Fibroblast of pulmonary artery (primary cell): ENCODE measurements at regions not wholly inside any gene's neighbourhood (a gene's known extent, or its start where the extent isn't known, plus 50 kb on each side); places are given as distances from the start of the nearest gene placed in this dataset.

ENCODE experiments used
- DNase-seq: peaks from one replicate; pipeline ENCODE4 v3.0.0-alpha.2; 2010; ENCODE audit warnings: low read depth
- H3K4me3 ChIP-seq: replicated peaks from 2 replicates; pipeline ENCODE4 v1.5.1; 2011; ENCODE audit warnings: low read depth, mild to moderate bottlenecking, control low read depth, low read length, moderate library complexity
- TF ChIP-seq, protein P1 (sequence below): IDR thresholded peaks from 2 replicates; pipeline ENCODE4 v1.5.1; 2011; ENCODE audit warnings: mild to moderate bottlenecking, control low read depth, low read length, inconsistent platforms; ENCODE audit errors: missing control alignments

DNA sequence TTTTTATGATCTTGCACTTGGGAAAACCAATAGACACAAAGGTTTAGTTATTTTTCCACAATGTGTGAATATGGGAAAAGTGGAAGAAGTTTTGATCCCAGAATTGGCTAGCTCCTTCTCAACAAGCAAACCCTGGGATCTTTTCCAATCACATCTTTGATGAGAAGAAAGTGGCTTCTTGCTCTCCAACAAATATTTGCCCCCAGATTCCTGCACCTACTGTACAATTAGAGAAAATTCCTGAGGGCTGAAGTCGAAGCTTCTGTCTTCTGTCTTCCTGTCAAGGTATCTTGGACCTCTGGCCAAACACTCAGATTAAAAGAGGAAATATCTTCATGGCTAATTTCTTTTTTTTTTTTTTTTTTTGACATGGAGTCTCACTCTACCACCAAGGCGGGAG is 113.1 kb upstream of the SLC45A1 start:
- no peak overlapping the region for H3K4me3 ChIP-seq
- TF ChIP-seq, protein P1, sequence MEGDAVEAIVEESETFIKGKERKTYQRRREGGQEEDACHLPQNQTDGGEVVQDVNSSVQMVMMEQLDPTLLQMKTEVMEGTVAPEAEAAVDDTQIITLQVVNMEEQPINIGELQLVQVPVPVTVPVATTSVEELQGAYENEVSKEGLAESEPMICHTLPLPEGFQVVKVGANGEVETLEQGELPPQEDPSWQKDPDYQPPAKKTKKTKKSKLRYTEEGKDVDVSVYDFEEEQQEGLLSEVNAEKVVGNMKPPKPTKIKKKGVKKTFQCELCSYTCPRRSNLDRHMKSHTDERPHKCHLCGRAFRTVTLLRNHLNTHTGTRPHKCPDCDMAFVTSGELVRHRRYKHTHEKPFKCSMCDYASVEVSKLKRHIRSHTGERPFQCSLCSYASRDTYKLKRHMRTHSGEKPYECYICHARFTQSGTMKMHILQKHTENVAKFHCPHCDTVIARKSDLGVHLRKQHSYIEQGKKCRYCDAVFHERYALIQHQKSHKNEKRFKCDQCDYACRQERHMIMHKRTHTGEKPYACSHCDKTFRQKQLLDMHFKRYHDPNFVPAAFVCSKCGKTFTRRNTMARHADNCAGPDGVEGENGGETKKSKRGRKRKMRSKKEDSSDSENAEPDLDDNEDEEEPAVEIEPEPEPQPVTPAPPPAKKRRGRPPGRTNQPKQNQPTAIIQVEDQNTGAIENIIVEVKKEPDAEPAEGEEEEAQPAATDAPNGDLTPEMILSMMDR = no peak
- DNase-seq = peak; percentile 42

DNA sequence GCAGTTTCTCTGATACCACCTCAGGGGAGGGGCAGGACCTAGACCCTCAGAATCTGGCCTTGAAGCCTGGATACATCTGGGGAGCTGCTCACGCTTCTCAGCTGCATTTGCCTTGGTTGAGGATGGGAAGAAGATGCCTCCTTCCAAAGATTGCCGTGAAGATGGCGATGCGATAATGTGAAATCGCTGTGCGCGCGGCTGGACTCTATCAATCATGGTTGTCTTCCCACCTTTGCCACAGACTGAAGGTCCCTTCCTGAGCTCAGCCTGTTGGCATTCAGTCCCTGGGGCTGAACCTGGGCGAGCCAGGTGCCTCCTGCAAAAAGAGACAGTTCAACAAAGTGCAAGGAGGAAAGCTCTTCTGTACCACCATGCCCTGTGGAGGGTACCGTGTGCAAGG is 114.4 kb upstream of the SLC45A1 start:
- no peak overlapping the region for H3K4me3 ChIP-seq
- TF ChIP-seq, protein P1 = no peak
- DNase-seq = no peak

DNA sequence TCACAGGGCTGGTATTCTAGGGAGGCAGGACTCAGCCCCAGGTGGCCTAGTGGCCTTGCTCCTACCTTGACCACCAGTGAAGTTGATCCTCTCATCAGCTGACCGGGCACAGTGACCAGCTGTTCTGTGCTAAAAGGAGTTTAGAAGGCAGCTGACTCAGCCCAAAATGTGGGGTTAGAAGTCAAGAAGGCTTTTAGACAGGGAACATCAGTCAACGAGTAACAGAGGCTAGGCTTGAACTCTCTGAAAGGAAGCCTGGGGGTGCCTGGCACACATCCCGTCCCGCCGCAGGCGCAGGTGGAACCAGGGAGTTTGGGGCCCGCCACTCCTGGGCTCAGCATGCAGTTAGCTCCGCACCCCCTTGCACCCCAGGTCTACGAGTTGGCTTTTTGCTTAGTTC is 114.9 kb upstream of the SLC45A1 start:
- DNase-seq = no peak
- no peak overlapping the region for H3K4me3 ChIP-seq
- TF ChIP-seq, protein P1 = no peak

DNA sequence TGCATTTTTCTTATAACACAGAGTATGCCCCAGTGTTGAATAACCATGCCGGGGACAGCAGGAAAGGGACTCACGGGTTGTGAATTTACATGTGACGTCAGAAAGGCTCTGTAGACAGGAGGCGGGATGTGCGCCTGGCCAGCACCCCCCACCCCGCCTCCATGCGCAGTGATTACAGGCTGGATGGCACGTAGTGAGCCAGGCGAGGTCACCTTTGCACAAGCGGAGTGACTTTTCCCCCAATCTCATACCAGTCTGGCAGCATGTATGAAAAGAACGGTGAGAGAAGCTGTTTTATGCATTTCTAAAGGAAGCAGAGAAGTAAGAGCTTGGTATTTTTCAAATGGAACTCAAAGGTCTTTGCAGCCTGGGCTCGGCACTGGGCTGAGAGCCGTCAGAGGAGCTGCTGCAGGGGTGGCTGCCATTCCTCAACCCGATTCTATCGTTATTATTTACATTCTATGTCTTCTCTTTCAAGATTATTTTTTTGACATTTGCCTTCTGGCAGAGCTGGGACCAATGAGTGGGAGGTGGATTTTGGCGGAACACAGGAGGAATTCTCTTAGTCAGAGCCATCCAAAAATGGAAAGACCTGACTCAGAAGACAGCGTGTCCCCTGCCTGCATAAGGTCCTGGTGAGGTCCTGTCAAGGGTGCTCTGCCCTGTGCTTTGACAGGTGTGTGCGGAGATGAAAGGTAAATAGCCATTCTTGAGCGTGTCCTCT is 115.6 kb upstream of the SLC45A1 start:
- peak overlapping the region; percentile 19 for H3K4me3 ChIP-seq
- peak; percentile 94 for DNase-seq
- TF ChIP-seq, protein P1 = no peak

DNA sequence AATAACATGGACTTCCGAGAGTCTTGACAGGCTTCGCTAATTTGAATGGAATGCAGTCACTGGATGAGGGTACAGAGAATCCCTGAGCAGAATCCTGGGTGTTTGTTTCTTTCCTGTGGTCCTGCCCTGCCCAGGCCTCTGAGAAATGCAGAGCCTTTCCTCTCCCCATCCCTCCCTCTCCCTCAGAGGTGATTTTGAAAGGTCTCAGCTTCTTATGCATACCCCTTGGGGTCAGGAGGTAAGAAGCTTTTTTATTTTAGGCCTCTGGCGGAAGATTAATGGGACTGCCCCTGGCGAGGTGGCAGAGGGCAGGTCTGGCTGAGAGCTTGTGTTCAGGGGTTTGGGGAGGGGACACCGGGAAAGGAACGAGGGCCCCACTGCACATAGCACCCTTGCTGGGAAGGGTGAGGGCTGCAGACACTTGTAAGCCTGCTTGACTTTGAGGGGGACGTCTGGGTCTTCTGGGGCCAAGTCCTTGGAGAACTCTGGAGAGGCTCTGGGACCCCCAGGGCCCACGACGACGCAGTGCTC is 116.5 kb upstream of the SLC45A1 start:
- DNase-seq = peak; percentile 37
- H3K4me3 ChIP-seq = no peak overlapping the region

DNA sequence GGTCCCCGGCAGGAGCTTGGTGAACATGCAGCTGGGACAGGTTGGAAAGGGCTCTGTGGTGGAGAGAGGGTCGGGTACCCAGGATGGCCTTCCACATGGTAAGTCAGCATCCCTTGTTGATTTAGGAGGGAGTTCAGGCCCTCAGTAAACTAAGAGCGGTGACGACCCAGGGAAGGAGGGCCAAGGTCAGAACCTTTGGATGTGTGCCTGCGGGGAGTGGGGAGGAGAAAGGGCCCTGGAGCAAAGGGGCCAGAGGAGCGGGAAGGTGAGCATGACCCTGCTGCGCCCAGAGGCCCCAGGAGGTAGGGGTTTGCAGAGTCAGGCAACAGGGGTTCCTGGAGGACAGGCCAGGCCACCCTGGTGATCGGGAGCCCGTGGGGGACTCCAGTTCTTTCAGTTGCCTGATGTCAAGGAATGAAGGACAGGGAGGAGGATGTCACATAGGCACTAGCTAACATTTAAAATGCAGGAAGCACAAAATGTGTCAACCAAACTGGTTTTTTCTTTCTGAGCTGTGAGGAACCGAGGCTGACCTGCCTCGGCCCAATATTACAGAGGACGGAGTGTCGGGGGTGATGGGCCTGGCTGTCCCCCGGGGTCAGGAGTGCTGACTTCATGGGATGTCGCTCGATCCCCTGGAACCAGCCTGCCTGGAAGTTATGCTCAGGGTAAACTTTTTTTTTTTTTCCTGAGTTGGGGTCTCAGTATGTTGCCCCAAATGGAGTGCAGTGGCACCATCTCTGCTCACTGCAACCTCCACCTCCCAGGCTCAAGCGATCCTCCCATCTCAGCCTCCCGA is 117.4 kb upstream of the SLC45A1 start:
- no peak for DNase-seq

More for the DNA sequence above, 116.5 kb upstream of the SLC45A1 start:
- TF ChIP-seq, protein P1 = no peak

More for the DNA sequence above, 117.4 kb upstream of the SLC45A1 start:
- no peak overlapping the region for H3K4me3 ChIP-seq
- TF ChIP-seq, protein P1 = no peak
